BE2C (cell line): ENCODE measurements at regions not wholly inside any gene's neighbourhood (a gene's known extent, or its start where the extent isn't known, plus 50 kb on each side); places are given as distances from the start of the nearest gene placed in this dataset.
A peak's percentile ranks its signal among the peaks of the same experiment; 100 is the strongest.

ENCODE experiments used
- DNase-seq: peaks from one replicate; pipeline ENCODE4 v3.0.0-alpha.2; 2020
- H3K27me3 ChIP-seq: fragments of 250-450 bp; sonication (Bioruptor Pico); 2 replicates; pipeline ENCODE4 v1.5.1; 2020; ENCODE audit warnings: mild to moderate bottlenecking
- H3K36me3 ChIP-seq: fragments of 250-450 bp; sonication (Bioruptor Pico); 2 replicates; pipeline ENCODE4 v1.5.1; 2020; ENCODE audit warnings: mild to moderate bottlenecking
- H3K4me1 ChIP-seq: fragments of 250-450 bp; sonication (Bioruptor Pico); 2 replicates; pipeline ENCODE4 v1.5.1; 2020
- H3K4me3 ChIP-seq: 2 replicates; pipeline ENCODE4 v1.5.1; 2011; ENCODE audit warnings: low read depth, low read length
- H3K9me3 ChIP-seq: fragments of 250-450 bp; sonication (Bioruptor Pico); 2 replicates; pipeline ENCODE4 v1.5.1; 2020
- CTCF ChIP-seq: IDR thresholded peaks from 2 replicates; pipeline ENCODE4 v1.5.1; 2012; ENCODE audit warnings: mild to moderate bottlenecking, low read depth, low read length

- TF ChIP-seq CTCF = no peak
- no peaks in the 10 kb centered on the region for H3K36me3 ChIP-seq
- H3K4me3 ChIP-seq = no peak overlapping the region
- no peaks in the 10 kb centered on the region for H3K9me3 ChIP-seq
- peaks cover 25% of the 10 kb centered on the region for H3K4me1 ChIP-seq
- no peak for DNase-seq
- H3K27me3 ChIP-seq = no peaks in the 10 kb centered on the region
These were observed 108.3 kb upstream of the SESN3 start for GRCh38 chr11:95339086-95339901.

- Histone ChIP-seq H3K27me3 (no peaks in the 10 kb centered on the region), H3K36me3 (no peaks in the 10 kb centered on the region), H3K4me1 (peaks cover 25% of the 10 kb centered on the region), H3K4me3 (no peak overlapping the region), H3K9me3 (no peaks in the 10 kb centered on the region)
- TF ChIP-seq CTCF = no peak
- peak; percentile 61 for DNase-seq
These were observed 107.5 kb upstream of the SESN3 start for GRCh38 chr11:95338430-95338991.

- no peak overlapping the region for H3K4me3 ChIP-seq
- peaks cover 28% of the 10 kb centered on the region for H3K4me1 ChIP-seq
- TF ChIP-seq CTCF = no peak
- no peaks in the 10 kb centered on the region for H3K9me3 ChIP-seq
- H3K36me3 ChIP-seq = no peaks in the 10 kb centered on the region
- no peaks in the 10 kb centered on the region for H3K27me3 ChIP-seq
- DNase-seq = no peak
These were observed 107.0 kb upstream of the SESN3 start for GRCh38 chr11:95337972-95338429.

GRCh38 chr11:95337175-95337957, 106.4 kb upstream of the SESN3 start:
- peaks cover 30% of the 10 kb centered on the region for H3K4me1 ChIP-seq
- TF ChIP-seq CTCF = no peak
- H3K4me3 ChIP-seq = no peak overlapping the region
- no peaks in the 10 kb centered on the region for H3K36me3 ChIP-seq
- no peaks in the 10 kb centered on the region for H3K9me3 ChIP-seq
- H3K27me3 ChIP-seq = no peaks in the 10 kb centered on the region
- DNase-seq = peak; percentile 43

- Histone ChIP-seq H3K9me3 (no peaks in the 10 kb centered on the region), H3K27me3 (no peaks in the 10 kb centered on the region), H3K36me3 (no peaks in the 10 kb centered on the region), H3K4me1 (peaks cover 30% of the 10 kb centered on the region), H3K4me3 (no peak overlapping the region)
- TF ChIP-seq CTCF = no peak
- DNase-seq = peak; percentile 51
These were observed 105.0 kb upstream of the SESN3 start for GRCh38 chr11:95335989-95336388.
